B cell (primary cell): ENCODE measurements at regions not wholly inside any gene's neighbourhood (a gene's known extent, or its start where the extent isn't known, plus 50 kb on each side); places are given as distances from the start of the nearest gene placed in this dataset.
A peak's percentile ranks its signal among the peaks of the same experiment; 100 is the strongest.

ENCODE experiments used
- ATAC-seq: fragments of 200-7000 bp; cut with Tn5 transposase; one replicate; pipeline ENCODE4 v1.10.0; 2021; ENCODE audit warnings: low read depth, mild to moderate bottlenecking, moderate number of reproducible peaks, moderate library complexity
- CTCF ChIA-PET: fragments of 350-600 bp; sonication (Branson Sonifier 250); formaldehyde crosslinking; loops from one replicate; lab custom pipeline; 2021; ENCODE audit warnings: antibody characterized with exemption, inconsistent platforms; lab: Charles Lee
- POLR2A ChIA-PET: fragments of 350-600 bp; sonication (Branson Sonifier 250); formaldehyde crosslinking; loops from one replicate; lab custom pipeline; 2021; ENCODE audit warnings: antibody characterized with exemption; lab: Charles Lee
- DNase-seq: peaks from one replicate; pipeline ENCODE4 v3.0.0; 2013
- H2AFZ ChIP-seq: 2 replicates; pipeline ENCODE4 v1.6.1; 2012; ENCODE audit warnings: mild to moderate bottlenecking, low read depth, low read length; ENCODE audit not compliant: insufficient read depth, poor library complexity, severe bottlenecking
- H3K27ac ChIP-seq, 2 donors: 1 replicate in 1 of 2; 2 replicates in 1 of 2; pipeline ENCODE4 v1.5.1; 2012 to 2013; ENCODE audit warnings: low read length in 2 of 2, mild to moderate bottlenecking in 2 of 2, moderate library complexity in 1 of 2
- H3K27me3 ChIP-seq, 4 experiments: fragments of 200-600 bp in 1 of 4; sonication (generic) in 1 of 4; replicated peaks in 1 of 4; 1 replicate in 2 of 4; 2 replicates in 2 of 4; pipeline versions ENCODE4 v1.6.1 to v1.7.0; 2013 to 2016; ENCODE audit warnings: low read length in 3 of 4, mild to moderate bottlenecking in 2 of 4, mixed read lengths in 1 of 4, moderate library complexity in 1 of 4; ENCODE audit not compliant: insufficient read depth in 4 of 4, control insufficient read depth in 3 of 4; ENCODE audit errors: control extremely low read depth in 1 of 4
- H3K36me3 ChIP-seq, 2 experiments: replicated peaks in 1 of 2; 1 replicate in 1 of 2; 2 replicates in 1 of 2; pipeline versions ENCODE4 v1.6.1 to v1.7.1; 2013; ENCODE audit warnings: low read length in 1 of 2; ENCODE audit not compliant: insufficient read depth in 2 of 2, control insufficient read depth in 1 of 2; ENCODE audit errors: control extremely low read depth in 1 of 2, extremely low read depth in 1 of 2
- H3K4me1 ChIP-seq, 2 donors: fragments of 200-600 bp in 1 of 2; sonication (generic) in 1 of 2; 1 replicate in 1 of 2; 2 replicates in 1 of 2; pipeline versions ENCODE4 v1.5.1 to v1.6.1; 2013 to 2017; ENCODE audit warnings: low read length in 2 of 2; ENCODE audit not compliant: control insufficient read depth in 2 of 2, insufficient read depth in 2 of 2
- H3K4me2 ChIP-seq: replicated peaks from 2 replicates; pipeline ENCODE3; 2012; ENCODE audit warnings: mild to moderate bottlenecking, low read depth, low read length; ENCODE audit not compliant: poor library complexity, severe bottlenecking
- H3K4me3 ChIP-seq, 5 experiments: fragments of 200-600 bp in 1 of 5; sonication (generic) in 1 of 5; 1 replicate in 3 of 5; 2 replicates in 2 of 5; pipeline versions ENCODE4 v1.5.1 to v1.7.0; 2011 to 2016; ENCODE audit warnings: low read length in 4 of 5, mild to moderate bottlenecking in 4 of 5, low read depth in 2 of 5, control low read depth in 1 of 5, moderate library complexity in 1 of 5; ENCODE audit not compliant: insufficient read depth in 1 of 5; ENCODE audit errors: control extremely low read depth in 1 of 5, extremely low read depth in 1 of 5
- H3K79me2 ChIP-seq: fragments of 200-600 bp; sonication (generic); one replicate; pipeline ENCODE4 v1.6.0; 2016; ENCODE audit warnings: low read length; ENCODE audit not compliant: control insufficient read depth, insufficient read depth
- H3K9ac ChIP-seq: fragments of 200-600 bp; sonication (generic); 2 replicates; pipeline ENCODE4 v1.6.1; 2017; ENCODE audit warnings: mild to moderate bottlenecking, low read length, moderate library complexity
- H3K9me3 ChIP-seq, 3 donors: one replicate each; pipeline versions ENCODE4 v1.6.1 to v1.7.1; 2013; ENCODE audit warnings: low read length in 2 of 3; ENCODE audit not compliant: control insufficient read depth in 2 of 3, insufficient read depth in 1 of 3; ENCODE audit errors: control extremely low read depth in 1 of 3
- H4K20me1 ChIP-seq: 2 replicates; pipeline ENCODE4 v1.6.0; 2012; ENCODE audit warnings: mild to moderate bottlenecking, low read length; ENCODE audit not compliant: insufficient read depth, control insufficient read depth, poor library complexity, severe bottlenecking
- H3K27ac Mint-ChIP-seq: one replicate; pipeline ENCODE4 v1.8.0; 2021; ENCODE audit warnings: mixed read lengths
- H3K27me3 Mint-ChIP-seq: one replicate; pipeline ENCODE4 v1.8.0; 2021; ENCODE audit warnings: mixed read lengths
- H3K4me1 Mint-ChIP-seq: one replicate; pipeline ENCODE4 v1.8.0; 2021; ENCODE audit warnings: mixed read lengths
- H3K4me3 Mint-ChIP-seq: one replicate; pipeline ENCODE4 v1.8.0; 2021; ENCODE audit warnings: mixed read lengths
- H3K9me3 Mint-ChIP-seq: one replicate; pipeline ENCODE4 v1.8.0; 2022; ENCODE audit warnings: mixed read lengths; ENCODE audit not compliant: insufficient read depth
- CTCF ChIP-seq: fragments of 200-600 bp; IDR thresholded peaks from one replicate; pipeline ENCODE4 v1.8.0; 2022; ENCODE audit warnings: antibody characterized with exemption, mild to moderate bottlenecking
- EZH2 ChIP-seq: IDR thresholded peaks from 2 replicates; pipeline ENCODE4 v1.6.1; 2012; ENCODE audit warnings: borderline replicate concordance, low read depth, mild to moderate bottlenecking, moderate library complexity, low read length; ENCODE audit not compliant: insufficient read depth, poor library complexity, severe bottlenecking
- WGBS: methylation state at CpG from one replicate; pipeline ENCODE4 v1.1.5; 2013; ENCODE audit warnings: missing lambda C conversion rate; ENCODE audit not compliant: insufficient coverage; 5-methylcytosine and 5-hydroxymethylcytosine counted together
- intact Hi-C: fragments of 100-400 bp; cut with micrococcal nuclease; formaldehyde crosslinking; loops from one replicate; pipeline ENCODE4 v1.10.0; 2022

GRCh38 chr15:88403351-88403791 is 63.8 kb downstream of the MRPL46 start:
- ChIA-PET CTCF (no interaction called here), POLR2A (no interaction called here)
- intact Hi-C loops, result no loop called here
- H3K27me3 Mint-ChIP-seq, result peaks cover 3% of the 10 kb centered on the region
- Histone ChIP-seq H3K4me3 (no peak overlapping the region), H3K9me3 (no peaks in the 10 kb centered on the region), H3K27ac (no peak overlapping the region), H3K4me1 (peaks cover 22 to 27% of the 10 kb centered on the region in 2 donors), H4K20me1 (no peaks in the 10 kb centered on the region), H2AFZ (peak overlapping the region; percentile 18), H3K9ac (no peak overlapping the region), H3K79me2 (no peaks in the 10 kb centered on the region), H3K4me2 (no peak overlapping the region), H3K27me3 (no peaks in the 10 kb centered on the region), H3K36me3 (no peaks in the 10 kb centered on the region)
- no peak for DNase-seq
- no peaks in the 10 kb centered on the region for H3K9me3 Mint-ChIP-seq
- ATAC-seq, result no peak
- no peak overlapping the region for H3K4me3 Mint-ChIP-seq
- TF ChIP-seq CTCF (no peak), EZH2 (no peak)
- 77% methylated on average over 5 of the region's 9 CpGs for WGBS
- peaks cover 36% of the 10 kb centered on the region for H3K4me1 Mint-ChIP-seq
- no peak overlapping the region for H3K27ac Mint-ChIP-seq

- peak overlapping the region; percentile 78 for H2AFZ ChIP-seq
- H3K27ac ChIP-seq, result peak overlapping the region; percentile 40 to 64
- no peak for TF ChIP-seq CTCF
- TF ChIP-seq EZH2, result no peak
- no peaks in the 10 kb centered on the region for H3K36me3 ChIP-seq
- peaks cover 22 to 27% of the 10 kb centered on the region in 2 donors for H3K4me1 ChIP-seq
- peak overlapping the region in 2 of 5 experiments; percentile 12 to 35 for H3K4me3 ChIP-seq
- no peaks in the 10 kb centered on the region for H3K27me3 ChIP-seq
- ATAC-seq (peak; percentile 64), DNase-seq (peak; percentile 30)
- H4K20me1 ChIP-seq, result no peaks in the 10 kb centered on the region
- intact Hi-C loops, result no loop called here
- H3K4me1 Mint-ChIP-seq, result peaks cover 36% of the 10 kb centered on the region
- peak overlapping the region; percentile 33 for H3K9ac ChIP-seq
- H3K9me3 Mint-ChIP-seq, result no peaks in the 10 kb centered on the region
- H3K27me3 Mint-ChIP-seq, result peaks cover 3% of the 10 kb centered on the region
- H3K9me3 ChIP-seq, result no peaks in the 10 kb centered on the region
- H3K27ac Mint-ChIP-seq, result peak overlapping the region; percentile 88
- H3K4me2 ChIP-seq, result peak overlapping the region; percentile 68
- ChIA-PET POLR2A (interaction anchor here (1.2 kb wide), 1 partner anchor 65 kb away, joined by 3 read pairs; the partner anchor contains the start of genes MRPL46 and MRPS11), CTCF (interaction anchor here (1.3 kb wide), 1 partner anchor 53 kb away, joined by 6 read pairs; no protein-coding TSS in a partner anchor)
- 49% methylated on average over 8 of the region's 10 CpGs for WGBS
- peak overlapping the region; percentile 79 for H3K4me3 Mint-ChIP-seq
- no peaks in the 10 kb centered on the region for H3K79me2 ChIP-seq
Measured at GRCh38 chr15:88401996-88402656, 65.1 kb downstream of the MRPL46 start.
